SK-N-SH (cell line): ENCODE measurements at regions not wholly inside any gene's neighbourhood (a gene's known extent, or its start where the extent isn't known, plus 50 kb on each side); places are given as distances from the start of the nearest gene placed in this dataset.

ENCODE experiments used
- CTCF ChIA-PET: fragments of 300-600, 350-600 bp; formaldehyde crosslinking; extraction: SDS; loops from one replicate; lab custom pipeline; 2021; lab: Yijun Ruan, JAX
- POLR2A ChIA-PET: fragments of 350-600 bp; sonication (Branson Sonifier 250); formaldehyde crosslinking; extraction: SDS; loops from one replicate; lab custom pipeline; 2020; ENCODE audit warnings: antibody characterized with exemption, inconsistent platforms; lab: Yijun Ruan, JAX
- DNase-seq: peaks from one replicate; pipeline ENCODE4 v3.0.0; 2012
- H2AFZ ChIP-seq: fragments of 200-600 bp; sonication (generic); 2 replicates; pipeline ENCODE4 v1.8.1; 2016; ENCODE audit warnings: antibody characterized with exemption, mild to moderate bottlenecking, low read depth
- H3F3A ChIP-seq: fragments of 200-600 bp; sonication (generic); replicated peaks from 2 replicates; pipeline ENCODE3; 2016; ENCODE audit warnings: antibody characterized with exemption, mild to moderate bottlenecking; ENCODE audit not compliant: insufficient read depth
- H3K27ac ChIP-seq, 2 experiments: fragments of 200-500 bp in 1 of 2; fragments of 200-600 bp in 1 of 2; sonication (Bioruptor generic) in 1 of 2; sonication (generic), shearing (Covaris generic) in 1 of 2; 2 replicates each; pipeline versions ENCODE4 v1.5.1 to v1.6.1; 2014 to 2016; ENCODE audit warnings: low read depth in 2 of 2, inconsistent platforms in 1 of 2, low read length in 1 of 2, mild to moderate bottlenecking in 1 of 2, mixed read lengths in 1 of 2
- H3K27me3 ChIP-seq: fragments of 200-600 bp; sonication (generic), shearing (Covaris generic); 2 replicates; pipeline ENCODE4 v1.6.1; 2016; ENCODE audit warnings: mixed run types; ENCODE audit not compliant: insufficient read depth
- H3K36me3 ChIP-seq, 2 experiments: fragments of 200-500 bp in 1 of 2; fragments of 200-600 bp in 1 of 2; sonication (Bioruptor generic) in 1 of 2; sonication (generic) in 1 of 2; replicated peaks in 1 of 2; 2 replicates each; pipeline versions ENCODE3 to v1.5.1; 2014 to 2016; ENCODE audit warnings: low read length in 1 of 2, mild to moderate bottlenecking in 1 of 2; ENCODE audit not compliant: insufficient read depth in 2 of 2, control insufficient read depth in 1 of 2
- H3K4me1 ChIP-seq, 2 experiments: fragments of 200-500 bp in 1 of 2; fragments of 200-600 bp in 1 of 2; sonication (Bioruptor generic) in 1 of 2; sonication (generic), shearing (Covaris generic) in 1 of 2; 2 replicates each; pipeline versions ENCODE4 v1.5.1 to v1.6.1; 2014 to 2016; ENCODE audit warnings: low read depth in 1 of 2, low read length in 1 of 2, mixed run types in 1 of 2; ENCODE audit not compliant: insufficient read depth in 2 of 2, control insufficient read depth in 1 of 2
- H3K4me2 ChIP-seq: fragments of 200-600 bp; sonication (generic), shearing (Covaris generic); 2 replicates; pipeline ENCODE4 v1.6.1; 2017; ENCODE audit warnings: mixed run types
- H3K4me3 ChIP-seq, 2 experiments: fragments of 200-500 bp in 1 of 2; fragments of 200-600 bp in 1 of 2; sonication (Bioruptor generic) in 1 of 2; sonication (generic), shearing (Covaris generic) in 1 of 2; 2 replicates each; pipeline versions ENCODE4 v1.5.1 to v1.8.1; 2014 to 2016; ENCODE audit warnings: low read depth in 2 of 2, inconsistent platforms in 1 of 2, low read length in 1 of 2, mild to moderate bottlenecking in 1 of 2, mixed read lengths in 1 of 2, moderate library complexity in 1 of 2
- H3K79me2 ChIP-seq: fragments of 200-600 bp; sonication (generic); 2 replicates; pipeline ENCODE4 v1.8.1; 2017; ENCODE audit warnings: mild to moderate bottlenecking; ENCODE audit not compliant: insufficient read depth
- H3K9ac ChIP-seq: fragments of 200-600 bp; sonication (generic); 2 replicates; pipeline ENCODE4 v1.6.1; 2017; ENCODE audit warnings: mixed run types
- H3K9me2 ChIP-seq: fragments of 200-600 bp; sonication (generic); 2 replicates; pipeline ENCODE4 v1.6.1; 2017; ENCODE audit warnings: mixed run types
- H3K9me3 ChIP-seq: fragments of 200-600 bp; sonication (generic); 2 replicates; pipeline ENCODE4 v1.6.1; 2017; ENCODE audit warnings: mixed run types, mild to moderate bottlenecking, moderate library complexity
- H4K20me1 ChIP-seq: fragments of 200-600 bp; sonication (generic); 2 replicates; pipeline ENCODE4 v1.6.1; 2017; ENCODE audit warnings: mild to moderate bottlenecking, mixed run types; ENCODE audit not compliant: insufficient read depth
- CTCF ChIP-seq: fragments of 200-600 bp; sonication (generic); IDR thresholded peaks from 2 replicates; pipeline ENCODE4 v1.6.1; 2017; ENCODE audit warnings: antibody characterized with exemption, mild to moderate bottlenecking, moderate library complexity
- ELF1 ChIP-seq: IDR thresholded peaks from 2 replicates; pipeline ENCODE4 v1.4.0; 2012
- EP300 ChIP-seq, 2 experiments: IDR thresholded peaks; 2 replicates each; pipeline versions ENCODE4 v1.4.0 to v1.6.1; 2012; ENCODE audit warnings: borderline replicate concordance in 1 of 2, low read depth in 1 of 2, low read length in 1 of 2
- FOSL2 ChIP-seq: IDR thresholded peaks from 2 replicates; pipeline ENCODE4 v1.4.0; 2012; ENCODE audit warnings: low read depth, mild to moderate bottlenecking, moderate library complexity, borderline replicate concordance
- FOXM1 ChIP-seq: IDR thresholded peaks from 2 replicates; pipeline ENCODE4 v1.4.0; 2012; ENCODE audit warnings: low read depth, mild to moderate bottlenecking
- GABPA ChIP-seq: IDR thresholded peaks from 2 replicates; pipeline ENCODE4 v1.4.0; 2012; ENCODE audit warnings: low read depth, mild to moderate bottlenecking
- GATA2 ChIP-seq: sonication (generic); formaldehyde crosslinking; IDR thresholded peaks from 2 replicates; pipeline ENCODE4 v1.5.0; 2020; ENCODE audit warnings: mild to moderate bottlenecking, missing genetic modification reagents
- MEF2A ChIP-seq: IDR thresholded peaks from 2 replicates; pipeline ENCODE4 v1.4.0; 2012; ENCODE audit warnings: low read depth, borderline replicate concordance
- PBX3 ChIP-seq: IDR thresholded peaks from 2 replicates; pipeline ENCODE4; 2012
- POLR2AphosphoS5 ChIP-seq: IDR thresholded peaks from 2 replicates; pipeline ENCODE4 v1.6.1; 2012; ENCODE audit warnings: low read depth, low read length
- SMC3 ChIP-seq: IDR thresholded peaks from 2 replicates; pipeline ENCODE4 v1.6.1; 2012; ENCODE audit warnings: low read depth, low read length, improper control_type of control experiment
- TAF1 ChIP-seq: IDR thresholded peaks from 2 replicates; pipeline ENCODE4 v1.6.1; 2012; ENCODE audit warnings: low read depth, mild to moderate bottlenecking, low read length, moderate library complexity, borderline replicate concordance
- TEAD4 ChIP-seq: IDR thresholded peaks from 2 replicates; pipeline ENCODE4 v1.4.0; 2012; ENCODE audit warnings: mild to moderate bottlenecking, borderline replicate concordance; ENCODE audit not compliant: insufficient read depth
- USF1 ChIP-seq: IDR thresholded peaks from 2 replicates; pipeline ENCODE4 v1.4.0; 2012; ENCODE audit warnings: low read depth, borderline replicate concordance
- USF2 ChIP-seq: fragments of 150-350 bp; IDR thresholded peaks from 2 replicates; pipeline ENCODE4 v1.6.1; 2017; ENCODE audit warnings: antibody characterized with exemption, low read length, low read depth, borderline replicate concordance
- YY1 ChIP-seq: IDR thresholded peaks from 2 replicates; pipeline ENCODE4 v1.4.0; 2012; ENCODE audit warnings: low read depth, mild to moderate bottlenecking
- ZBTB33 ChIP-seq: IDR thresholded peaks from 2 replicates; pipeline ENCODE4 v1.4.0; 2012; ENCODE audit warnings: low read depth, borderline replicate concordance
- WGBS: methylation state at CpG from one replicate; pipeline ENCODE4 v1.1.6; 2017; ENCODE audit warnings: low lambda C conversion rate; 5-methylcytosine and 5-hydroxymethylcytosine counted together

DNA sequence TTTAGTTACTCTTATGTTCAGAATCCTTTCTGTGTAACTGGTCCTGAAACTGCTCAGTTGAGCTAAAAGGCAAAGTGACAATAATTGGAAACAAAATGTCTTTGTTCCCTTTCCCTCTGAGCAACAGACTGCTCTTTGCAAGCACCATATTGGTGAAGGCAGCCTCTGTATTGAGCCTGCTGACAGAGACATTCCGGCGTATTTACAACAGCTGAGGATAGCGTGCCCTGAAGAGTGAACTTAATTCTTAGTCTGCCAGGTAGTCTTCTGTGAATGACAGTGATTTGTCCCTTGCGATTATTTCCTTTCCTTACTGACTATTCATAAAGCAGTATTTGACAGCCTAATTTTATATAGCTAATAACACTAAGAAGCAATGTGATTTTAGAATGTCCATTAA lies 239.1 kb downstream of the CPS1 start (continued):
- TF ChIP-seq USF2: no peak
- TF ChIP-seq FOXM1: no peak
- no peak for TF ChIP-seq ELF1
- TF ChIP-seq FOSL2: no peak
- TF ChIP-seq SMC3: no peak
- no peak for TF ChIP-seq EP300 (IDR thresholded peaks at IDR 0.05; ENCODE audit: borderline replicate concordance in 1 of 2, low read depth in 1 of 2, low read length in 1 of 2)
- no peak for TF ChIP-seq POLR2AphosphoS5

- Histone ChIP-seq H3K9me3 (no peaks in the 10 kb centered on the region), H3K4me1 (no peaks in the 10 kb centered on the region), H3K9ac (no peak overlapping the region), H3K9me2 (no peaks in the 10 kb centered on the region), H3K79me2 (no peaks in the 10 kb centered on the region), H3F3A (no peaks in the 10 kb centered on the region), H2AFZ (no peak overlapping the region), H3K4me2 (no peak overlapping the region), H3K36me3 (no peaks in the 10 kb centered on the region), H3K4me3 (no peak overlapping the region), H4K20me1 (no peaks in the 10 kb centered on the region), H3K27ac (no peak overlapping the region), H3K27me3 (no peaks in the 10 kb centered on the region)
- DNase-seq: no peak
- WGBS: 3% methylated on average over 1 of the region's 1 CpG
- CTCF ChIA-PET: interaction anchor here (1.7 kb wide), 1 partner anchor 14 kb away, joined by 3 read pairs; no protein-coding TSS in a partner anchor
- POLR2A ChIA-PET: no interaction called here
- TF ChIP-seq YY1 (no peak), TEAD4 (no peak), TAF1 (no peak)
- TF ChIP-seq, all 33 proteins: peak for 0
Observed at GRCh38 chr2:210798180-210798579, 241.8 kb downstream of the CPS1 start.

DNA sequence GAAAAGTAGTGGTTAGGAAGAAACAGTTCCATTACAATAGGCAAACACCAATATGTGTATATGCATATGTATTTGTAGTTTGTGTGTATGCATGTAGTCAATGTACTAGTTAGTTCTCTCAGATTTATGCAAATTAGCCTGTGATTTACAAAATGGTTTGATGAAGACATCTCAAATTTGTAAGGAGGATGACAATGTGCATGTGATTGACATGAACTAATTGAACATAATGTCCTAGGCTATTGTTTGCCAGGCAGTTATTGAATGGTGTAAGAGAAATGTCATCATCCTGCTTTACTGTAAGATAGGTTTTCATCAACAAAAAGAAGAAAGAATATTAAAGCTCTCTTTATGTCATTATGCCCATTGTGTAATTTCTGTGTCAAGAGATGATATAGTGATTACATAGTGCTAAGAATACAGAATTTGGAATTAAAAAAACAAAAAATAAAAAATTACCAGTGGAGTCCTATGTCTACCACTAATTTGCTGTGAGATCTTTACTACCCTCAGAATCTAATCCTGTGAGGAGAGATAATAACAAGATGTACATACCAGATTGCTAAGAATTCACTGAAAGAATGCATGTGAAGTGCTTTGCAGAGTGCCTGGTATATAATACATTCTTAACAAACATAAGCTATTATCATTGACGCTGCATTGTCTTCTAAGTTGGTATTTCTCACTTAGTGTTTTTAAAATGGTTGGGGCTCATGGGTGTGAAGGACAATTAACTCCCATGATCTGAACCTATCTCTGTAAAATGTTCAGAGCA lies 258.0 kb downstream of the CPS1 start:
- Histone ChIP-seq H3K4me1 (no peaks in the 10 kb centered on the region), H3K27me3 (no peaks in the 10 kb centered on the region), H3K9me3 (no peaks in the 10 kb centered on the region), H3F3A (no peaks in the 10 kb centered on the region), H3K4me2 (no peak overlapping the region), H4K20me1 (no peaks in the 10 kb centered on the region), H3K27ac (no peak overlapping the region), H3K9ac (no peak overlapping the region), H3K36me3 (no peaks in the 10 kb centered on the region), H2AFZ (no peak overlapping the region), H3K9me2 (no peaks in the 10 kb centered on the region), H3K4me3 (no peak overlapping the region), H3K79me2 (no peaks in the 10 kb centered on the region)
- ChIA-PET CTCF (no interaction called here), POLR2A (no interaction called here)
- WGBS: 75% methylated on average over 1 of the region's 1 CpG
- TF ChIP-seq ZBTB33 (no peak), YY1 (no peak), GATA2 (no peak), CTCF (no peak), PBX3 (no peak), GABPA (no peak), MEF2A (no peak), USF1 (no peak), POLR2AphosphoS5 (no peak), SMC3 (no peak), USF2 (no peak)
- DNase-seq: no peak
